ENCODE measurements at regions not wholly inside any gene's neighbourhood (a gene's known extent, or its start where the extent isn't known, plus 50 kb on each side); places are given as distances from the start of the nearest gene placed in this dataset.

DNA sequence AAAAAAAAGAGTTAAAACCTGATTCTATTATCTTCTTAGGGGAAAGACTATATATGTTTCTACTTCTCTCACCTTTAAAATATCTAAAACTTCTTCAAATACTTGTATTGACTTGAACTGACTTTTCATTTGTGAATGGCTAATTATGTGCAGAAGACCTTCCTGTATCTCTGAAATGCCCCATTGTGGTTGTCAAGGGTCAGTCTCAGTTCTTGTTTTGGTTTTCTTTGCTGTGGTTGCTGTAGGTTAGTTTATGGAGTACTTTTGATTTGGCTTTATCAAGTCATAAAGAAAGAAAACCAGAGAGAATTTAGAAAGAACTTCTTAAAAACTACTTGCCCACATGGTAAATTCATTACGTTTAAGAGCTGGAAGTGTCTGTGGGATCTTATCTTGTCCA, 345.3 kb upstream of the POU1F1 start (continued):
- TF ChIP-seq, protein P1, sequence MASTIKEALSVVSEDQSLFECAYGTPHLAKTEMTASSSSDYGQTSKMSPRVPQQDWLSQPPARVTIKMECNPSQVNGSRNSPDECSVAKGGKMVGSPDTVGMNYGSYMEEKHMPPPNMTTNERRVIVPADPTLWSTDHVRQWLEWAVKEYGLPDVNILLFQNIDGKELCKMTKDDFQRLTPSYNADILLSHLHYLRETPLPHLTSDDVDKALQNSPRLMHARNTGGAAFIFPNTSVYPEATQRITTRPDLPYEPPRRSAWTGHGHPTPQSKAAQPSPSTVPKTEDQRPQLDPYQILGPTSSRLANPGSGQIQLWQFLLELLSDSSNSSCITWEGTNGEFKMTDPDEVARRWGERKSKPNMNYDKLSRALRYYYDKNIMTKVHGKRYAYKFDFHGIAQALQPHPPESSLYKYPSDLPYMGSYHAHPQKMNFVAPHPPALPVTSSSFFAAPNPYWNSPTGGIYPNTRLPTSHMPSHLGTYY (CRISPR knock-in tag; IDR thresholded peaks at IDR 0.05), result no peak
- TF ChIP-seq ZNF416 (CRISPR knock-in tag; IDR thresholded peaks at IDR 0.05) (no peak), MXD4 (CRISPR knock-in tag; IDR thresholded peaks at IDR 0.05; ENCODE audit: borderline replicate concordance) (no peak), NR2C2 (CRISPR knock-in tag; IDR thresholded peaks at IDR 0.05) (no peak), GRHL2 (CRISPR knock-in tag; IDR thresholded peaks at IDR 0.05; ENCODE audit: insufficient replicate concordance, severe bottlenecking) (no peak), SMAD3 (CRISPR knock-in tag; IDR thresholded peaks at IDR 0.05; ENCODE audit: borderline replicate concordance) (no peak), PRRX2 (CRISPR knock-in tag; IDR thresholded peaks at IDR 0.05) (no peak), ZNF232 (CRISPR knock-in tag; IDR thresholded peaks at IDR 0.05) (no peak), SMAD4 (CRISPR knock-in tag; IDR thresholded peaks at IDR 0.05) (no peak)
- TF ChIP-seq, protein P2, sequence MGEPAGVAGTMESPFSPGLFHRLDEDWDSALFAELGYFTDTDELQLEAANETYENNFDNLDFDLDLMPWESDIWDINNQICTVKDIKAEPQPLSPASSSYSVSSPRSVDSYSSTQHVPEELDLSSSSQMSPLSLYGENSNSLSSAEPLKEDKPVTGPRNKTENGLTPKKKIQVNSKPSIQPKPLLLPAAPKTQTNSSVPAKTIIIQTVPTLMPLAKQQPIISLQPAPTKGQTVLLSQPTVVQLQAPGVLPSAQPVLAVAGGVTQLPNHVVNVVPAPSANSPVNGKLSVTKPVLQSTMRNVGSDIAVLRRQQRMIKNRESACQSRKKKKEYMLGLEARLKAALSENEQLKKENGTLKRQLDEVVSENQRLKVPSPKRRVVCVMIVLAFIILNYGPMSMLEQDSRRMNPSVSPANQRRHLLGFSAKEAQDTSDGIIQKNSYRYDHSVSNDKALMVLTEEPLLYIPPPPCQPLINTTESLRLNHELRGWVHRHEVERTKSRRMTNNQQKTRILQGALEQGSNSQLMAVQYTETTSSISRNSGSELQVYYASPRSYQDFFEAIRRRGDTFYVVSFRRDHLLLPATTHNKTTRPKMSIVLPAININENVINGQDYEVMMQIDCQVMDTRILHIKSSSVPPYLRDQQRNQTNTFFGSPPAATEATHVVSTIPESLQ (CRISPR knock-in tag; IDR thresholded peaks at IDR 0.05), result no peak

DNA sequence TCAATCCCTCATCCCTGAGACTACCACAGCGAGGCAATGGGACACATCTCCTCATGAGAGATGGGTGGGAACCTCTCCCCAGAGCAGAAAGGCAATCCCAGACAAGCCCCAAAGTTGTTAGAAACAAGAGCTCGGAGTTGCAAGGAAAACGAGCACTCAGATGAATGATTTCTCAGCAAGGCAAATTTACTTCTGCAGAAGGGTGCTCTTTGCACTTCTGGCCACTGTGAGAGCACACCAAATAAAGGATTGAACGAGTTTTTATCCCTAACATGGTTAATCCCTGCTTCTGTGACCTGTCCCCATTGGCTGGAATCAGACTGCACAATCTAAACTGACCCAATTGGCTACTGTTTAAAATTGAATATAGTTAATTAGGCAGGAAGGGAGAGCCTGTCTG, 339.1 kb upstream of the POU1F1 start:
- DNase-seq (ENCODE audit: low spot score) (no peak), ATAC-seq (no peak)
- Mint-ChIP-seq H3K4me1 (no peaks in the 10 kb centered on the region), H3K27ac (no peak overlapping the region), H3K27me3 (ENCODE audit: low read depth) (peaks cover 2% of the 10 kb centered on the region; the same call in 1 of the 2 replicates), H3K36me3 (peaks cover 34% of the 10 kb centered on the region), H3K4me3 (no peak overlapping the region), H3K9me3 (peaks cover 52% of the 10 kb centered on the region)
- CTCF ChIA-PET, result no interaction called here
- TF ChIP-seq, protein P1 (CRISPR knock-in tag; IDR thresholded peaks at IDR 0.05), result no peak
- TF ChIP-seq, protein P3, sequence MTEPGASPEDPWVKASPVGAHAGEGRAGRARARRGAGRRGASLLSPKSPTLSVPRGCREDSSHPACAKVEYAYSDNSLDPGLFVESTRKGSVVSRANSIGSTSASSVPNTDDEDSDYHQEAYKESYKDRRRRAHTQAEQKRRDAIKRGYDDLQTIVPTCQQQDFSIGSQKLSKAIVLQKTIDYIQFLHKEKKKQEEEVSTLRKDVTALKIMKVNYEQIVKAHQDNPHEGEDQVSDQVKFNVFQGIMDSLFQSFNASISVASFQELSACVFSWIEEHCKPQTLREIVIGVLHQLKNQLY (CRISPR knock-in tag; IDR thresholded peaks at IDR 0.05), result no peak
- TF ChIP-seq, protein P4, sequence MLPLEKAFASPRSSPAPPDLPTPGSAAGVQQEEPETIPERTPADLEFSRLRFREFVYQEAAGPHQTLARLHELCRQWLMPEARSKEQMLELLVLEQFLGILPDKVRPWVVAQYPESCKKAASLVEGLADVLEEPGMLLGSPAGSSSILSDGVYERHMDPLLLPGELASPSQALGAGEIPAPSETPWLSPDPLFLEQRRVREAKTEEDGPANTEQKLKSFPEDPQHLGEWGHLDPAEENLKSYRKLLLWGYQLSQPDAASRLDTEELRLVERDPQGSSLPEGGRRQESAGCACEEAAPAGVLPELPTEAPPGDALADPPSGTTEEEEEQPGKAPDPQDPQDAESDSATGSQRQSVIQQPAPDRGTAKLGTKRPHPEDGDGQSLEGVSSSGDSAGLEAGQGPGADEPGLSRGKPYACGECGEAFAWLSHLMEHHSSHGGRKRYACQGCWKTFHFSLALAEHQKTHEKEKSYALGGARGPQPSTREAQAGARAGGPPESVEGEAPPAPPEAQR (CRISPR knock-in tag; IDR thresholded peaks at IDR 0.05), result no peak
- no peak for TF ChIP-seq JUN (CRISPR knock-in tag; IDR thresholded peaks at IDR 0.05)
- no peak for TF ChIP-seq HMGA2 (CRISPR knock-in tag; IDR thresholded peaks at IDR 0.05)
- no peak for TF ChIP-seq SMAD4 (CRISPR knock-in tag; IDR thresholded peaks at IDR 0.05)
- TF ChIP-seq, protein P5, sequence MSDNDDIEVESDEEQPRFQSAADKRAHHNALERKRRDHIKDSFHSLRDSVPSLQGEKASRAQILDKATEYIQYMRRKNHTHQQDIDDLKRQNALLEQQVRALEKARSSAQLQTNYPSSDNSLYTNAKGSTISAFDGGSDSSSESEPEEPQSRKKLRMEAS (CRISPR knock-in tag; IDR thresholded peaks at IDR 0.05), result no peak
- TF ChIP-seq CREM (CRISPR knock-in tag; IDR thresholded peaks at IDR 0.05), result no peak
- TF ChIP-seq, protein P6, sequence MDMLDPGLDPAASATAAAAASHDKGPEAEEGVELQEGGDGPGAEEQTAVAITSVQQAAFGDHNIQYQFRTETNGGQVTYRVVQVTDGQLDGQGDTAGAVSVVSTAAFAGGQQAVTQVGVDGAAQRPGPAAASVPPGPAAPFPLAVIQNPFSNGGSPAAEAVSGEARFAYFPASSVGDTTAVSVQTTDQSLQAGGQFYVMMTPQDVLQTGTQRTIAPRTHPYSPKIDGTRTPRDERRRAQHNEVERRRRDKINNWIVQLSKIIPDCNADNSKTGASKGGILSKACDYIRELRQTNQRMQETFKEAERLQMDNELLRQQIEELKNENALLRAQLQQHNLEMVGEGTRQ (CRISPR knock-in tag; IDR thresholded peaks at IDR 0.05), result no peak
- TF ChIP-seq ZNF671 (CRISPR knock-in tag; IDR thresholded peaks at IDR 0.05), result no peak
- no peak for TF ChIP-seq ZNF138 (CRISPR knock-in tag; conservative IDR thresholded peaks at IDR 0.05)
- TF ChIP-seq ZNF219 (CRISPR knock-in tag; IDR thresholded peaks at IDR 0.05; ENCODE audit: borderline replicate concordance), result no peak
- TF ChIP-seq RELA (CRISPR knock-in tag; IDR thresholded peaks at IDR 0.05; ENCODE audit: borderline replicate concordance), result no peak
- TF ChIP-seq, protein P7, sequence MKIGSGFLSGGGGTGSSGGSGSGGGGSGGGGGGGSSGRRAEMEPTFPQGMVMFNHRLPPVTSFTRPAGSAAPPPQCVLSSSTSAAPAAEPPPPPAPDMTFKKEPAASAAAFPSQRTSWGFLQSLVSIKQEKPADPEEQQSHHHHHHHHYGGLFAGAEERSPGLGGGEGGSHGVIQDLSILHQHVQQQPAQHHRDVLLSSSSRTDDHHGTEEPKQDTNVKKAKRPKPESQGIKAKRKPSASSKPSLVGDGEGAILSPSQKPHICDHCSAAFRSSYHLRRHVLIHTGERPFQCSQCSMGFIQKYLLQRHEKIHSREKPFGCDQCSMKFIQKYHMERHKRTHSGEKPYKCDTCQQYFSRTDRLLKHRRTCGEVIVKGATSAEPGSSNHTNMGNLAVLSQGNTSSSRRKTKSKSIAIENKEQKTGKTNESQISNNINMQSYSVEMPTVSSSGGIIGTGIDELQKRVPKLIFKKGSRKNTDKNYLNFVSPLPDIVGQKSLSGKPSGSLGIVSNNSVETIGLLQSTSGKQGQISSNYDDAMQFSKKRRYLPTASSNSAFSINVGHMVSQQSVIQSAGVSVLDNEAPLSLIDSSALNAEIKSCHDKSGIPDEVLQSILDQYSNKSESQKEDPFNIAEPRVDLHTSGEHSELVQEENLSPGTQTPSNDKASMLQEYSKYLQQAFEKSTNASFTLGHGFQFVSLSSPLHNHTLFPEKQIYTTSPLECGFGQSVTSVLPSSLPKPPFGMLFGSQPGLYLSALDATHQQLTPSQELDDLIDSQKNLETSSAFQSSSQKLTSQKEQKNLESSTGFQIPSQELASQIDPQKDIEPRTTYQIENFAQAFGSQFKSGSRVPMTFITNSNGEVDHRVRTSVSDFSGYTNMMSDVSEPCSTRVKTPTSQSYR (CRISPR knock-in tag; IDR thresholded peaks at IDR 0.05), result no peak
- TF ChIP-seq, protein P8, sequence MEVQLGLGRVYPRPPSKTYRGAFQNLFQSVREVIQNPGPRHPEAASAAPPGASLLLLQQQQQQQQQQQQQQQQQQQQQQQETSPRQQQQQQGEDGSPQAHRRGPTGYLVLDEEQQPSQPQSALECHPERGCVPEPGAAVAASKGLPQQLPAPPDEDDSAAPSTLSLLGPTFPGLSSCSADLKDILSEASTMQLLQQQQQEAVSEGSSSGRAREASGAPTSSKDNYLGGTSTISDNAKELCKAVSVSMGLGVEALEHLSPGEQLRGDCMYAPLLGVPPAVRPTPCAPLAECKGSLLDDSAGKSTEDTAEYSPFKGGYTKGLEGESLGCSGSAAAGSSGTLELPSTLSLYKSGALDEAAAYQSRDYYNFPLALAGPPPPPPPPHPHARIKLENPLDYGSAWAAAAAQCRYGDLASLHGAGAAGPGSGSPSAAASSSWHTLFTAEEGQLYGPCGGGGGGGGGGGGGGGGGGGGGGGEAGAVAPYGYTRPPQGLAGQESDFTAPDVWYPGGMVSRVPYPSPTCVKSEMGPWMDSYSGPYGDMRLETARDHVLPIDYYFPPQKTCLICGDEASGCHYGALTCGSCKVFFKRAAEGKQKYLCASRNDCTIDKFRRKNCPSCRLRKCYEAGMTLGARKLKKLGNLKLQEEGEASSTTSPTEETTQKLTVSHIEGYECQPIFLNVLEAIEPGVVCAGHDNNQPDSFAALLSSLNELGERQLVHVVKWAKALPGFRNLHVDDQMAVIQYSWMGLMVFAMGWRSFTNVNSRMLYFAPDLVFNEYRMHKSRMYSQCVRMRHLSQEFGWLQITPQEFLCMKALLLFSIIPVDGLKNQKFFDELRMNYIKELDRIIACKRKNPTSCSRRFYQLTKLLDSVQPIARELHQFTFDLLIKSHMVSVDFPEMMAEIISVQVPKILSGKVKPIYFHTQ (CRISPR knock-in tag; IDR thresholded peaks at IDR 0.05), result no peak
- no peak for TF ChIP-seq NR3C1 (CRISPR knock-in tag; conservative IDR thresholded peaks at IDR 0.05; ENCODE audit: low read depth)
- POLR2A ChIA-PET, result no interaction called here
